HepG2 (cell line): ENCODE measurements at regions not wholly inside any gene's neighbourhood (a gene's known extent, or its start where the extent isn't known, plus 50 kb on each side); places are given as distances from the start of the nearest gene placed in this dataset.
A peak's percentile ranks its signal among the peaks of the same experiment; 100 is the strongest.

ENCODE experiments used
- KAT2B ChIP-seq: fragments of 150-350 bp; IDR thresholded peaks from 2 replicates; pipeline ENCODE4 v1.6.1; 2014; ENCODE audit warnings: low read depth, low read length, borderline replicate concordance
- KLF11 ChIP-seq: IDR thresholded peaks from 2 replicates; pipeline ENCODE4 v1.6.1; 2016; ENCODE audit warnings: missing compliant biosample characterization
- NFATC3 ChIP-seq: sonication (generic); formaldehyde crosslinking; IDR thresholded peaks from 2 replicates; pipeline ENCODE4 v1.5.1; 2020; ENCODE audit warnings: mild to moderate bottlenecking, missing genetic modification reagents
- NPAS2 ChIP-seq: sonication (generic); formaldehyde crosslinking; IDR thresholded peaks from 2 replicates; pipeline ENCODE4 v1.8.0; 2022; ENCODE audit warnings: mild to moderate bottlenecking, missing genetic modification reagents, borderline replicate concordance
- PCBP1 ChIP-seq: fragments of 200-400 bp; formaldehyde crosslinking; IDR thresholded peaks from 2 replicates; pipeline ENCODE4 v1.6.1; 2017; ENCODE audit warnings: mild to moderate bottlenecking, low read depth, low read length, borderline replicate concordance
- RARG ChIP-seq: sonication (generic); formaldehyde crosslinking; IDR thresholded peaks from 2 replicates; pipeline ENCODE4 v1.4.0; 2020; ENCODE audit warnings: low read depth, mild to moderate bottlenecking, missing genetic modification reagents
- SALL2 ChIP-seq: sonication (generic); formaldehyde crosslinking; IDR thresholded peaks from 2 replicates; pipeline ENCODE4 v1.8.1; 2023; ENCODE audit warnings: mild to moderate bottlenecking, missing genetic modification reagents, inconsistent platforms
- SRSF1 ChIP-seq: fragments of 200-400 bp; formaldehyde crosslinking; optimal IDR thresholded peaks from 2 replicates; pipeline ENCODE3; 2017; ENCODE audit warnings: mild to moderate bottlenecking, low read depth, low read length, moderate library complexity
- TBX3 ChIP-seq: fragments of 450-650 bp; IDR thresholded peaks from 2 replicates; pipeline ENCODE4 v1.6.1; 2017; ENCODE audit warnings: antibody characterized with exemption, mild to moderate bottlenecking, inconsistent platforms, borderline replicate concordance
- TOE1 ChIP-seq: sonication (generic); formaldehyde crosslinking; IDR thresholded peaks from 2 replicates; pipeline ENCODE4 v1.4.0; 2020; ENCODE audit warnings: mild to moderate bottlenecking, missing genetic modification reagents
- ZBTB39 ChIP-seq: sonication (generic); formaldehyde crosslinking; IDR thresholded peaks from 2 replicates; pipeline ENCODE4 v1.5.0; 2020; ENCODE audit warnings: missing genetic modification reagents
- ZNF160 ChIP-seq: sonication (generic); formaldehyde crosslinking; IDR thresholded peaks from 2 replicates; pipeline ENCODE4 v1.8.0; 2022; ENCODE audit warnings: mild to moderate bottlenecking, inconsistent platforms, missing genetic modification reagents
- ZNF180 ChIP-seq: sonication (generic); formaldehyde crosslinking; IDR thresholded peaks from 2 replicates; pipeline ENCODE4 v1.4.0; 2020; ENCODE audit warnings: low read depth, missing genetic modification reagents, borderline replicate concordance
- ZNF276 ChIP-seq: sonication (generic); formaldehyde crosslinking; IDR thresholded peaks from 2 replicates; pipeline ENCODE4 v1.4.0; 2020; ENCODE audit warnings: mild to moderate bottlenecking, low read depth, missing genetic modification reagents
- ZNF737 ChIP-seq: sonication (generic); formaldehyde crosslinking; IDR thresholded peaks from 2 replicates; pipeline ENCODE4 v1.5.0; 2020; ENCODE audit warnings: missing genetic modification reagents, mild to moderate bottlenecking, borderline replicate concordance
- ZNF850 ChIP-seq: sonication (generic); formaldehyde crosslinking; conservative IDR thresholded peaks from 2 replicates; pipeline ENCODE4 v1.9.0; 2021; ENCODE audit warnings: mild to moderate bottlenecking, missing genetic modification reagents
- ZSCAN5A ChIP-seq: sonication (generic); formaldehyde crosslinking; IDR thresholded peaks from 2 replicates; pipeline ENCODE4 v1.8.0; 2022; ENCODE audit warnings: mild to moderate bottlenecking, missing genetic modification reagents, borderline replicate concordance
- TF ChIP-seq, protein P1 (sequence below): sonication (generic); formaldehyde crosslinking; IDR thresholded peaks from 2 replicates; pipeline ENCODE4 v1.4.0; 2020; ENCODE audit warnings: mild to moderate bottlenecking, missing genetic modification reagents

- TF ChIP-seq, protein P1, sequence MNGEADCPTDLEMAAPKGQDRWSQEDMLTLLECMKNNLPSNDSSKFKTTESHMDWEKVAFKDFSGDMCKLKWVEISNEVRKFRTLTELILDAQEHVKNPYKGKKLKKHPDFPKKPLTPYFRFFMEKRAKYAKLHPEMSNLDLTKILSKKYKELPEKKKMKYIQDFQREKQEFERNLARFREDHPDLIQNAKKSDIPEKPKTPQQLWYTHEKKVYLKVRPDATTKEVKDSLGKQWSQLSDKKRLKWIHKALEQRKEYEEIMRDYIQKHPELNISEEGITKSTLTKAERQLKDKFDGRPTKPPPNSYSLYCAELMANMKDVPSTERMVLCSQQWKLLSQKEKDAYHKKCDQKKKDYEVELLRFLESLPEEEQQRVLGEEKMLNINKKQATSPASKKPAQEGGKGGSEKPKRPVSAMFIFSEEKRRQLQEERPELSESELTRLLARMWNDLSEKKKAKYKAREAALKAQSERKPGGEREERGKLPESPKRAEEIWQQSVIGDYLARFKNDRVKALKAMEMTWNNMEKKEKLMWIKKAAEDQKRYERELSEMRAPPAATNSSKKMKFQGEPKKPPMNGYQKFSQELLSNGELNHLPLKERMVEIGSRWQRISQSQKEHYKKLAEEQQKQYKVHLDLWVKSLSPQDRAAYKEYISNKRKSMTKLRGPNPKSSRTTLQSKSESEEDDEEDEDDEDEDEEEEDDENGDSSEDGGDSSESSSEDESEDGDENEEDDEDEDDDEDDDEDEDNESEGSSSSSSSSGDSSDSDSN = peak; percentile 55
- TF ChIP-seq ZNF160 (CRISPR knock-in tag) = no peak
- TF ChIP-seq KAT2B = no peak
- TF ChIP-seq KLF11 = no peak
- no peak for TF ChIP-seq TBX3
- TF ChIP-seq NFATC3 (CRISPR knock-in tag) = no peak
- TF ChIP-seq PCBP1 = no peak
- TF ChIP-seq RARG (CRISPR knock-in tag) = no peak
- TF ChIP-seq ZNF180 = no peak
- no peak for TF ChIP-seq ZNF850 (CRISPR knock-in tag)
- TF ChIP-seq ZNF737 (CRISPR knock-in tag) = no peak
- TF ChIP-seq ZBTB39 (CRISPR knock-in tag) = no peak
- TF ChIP-seq ZSCAN5A (CRISPR knock-in tag) = no peak
- no peak for TF ChIP-seq TOE1 (CRISPR knock-in tag)
- no peak for TF ChIP-seq NPAS2 (CRISPR knock-in tag)
- no peak for TF ChIP-seq ZNF276 (CRISPR knock-in tag)
- TF ChIP-seq SALL2 (CRISPR knock-in tag) = no peak
- no peak for TF ChIP-seq SRSF1
Measured at GRCh38 chr10:78937800-78938694, 130.7 kb upstream of the ZMIZ1 start (continued).
